HCT116 (cell line): ENCODE measurements at regions not wholly inside any gene's neighbourhood (a gene's known extent, or its start where the extent isn't known, plus 50 kb on each side); places are given as distances from the start of the nearest gene placed in this dataset.

Experiments
- ATAC-seq: fragments of 200-7000 bp; cut with Tn5 transposase; 2 replicates; pipeline ENCODE4 v1.9.1; 2020; ENCODE audit warnings: mild to moderate bottlenecking, moderate library complexity
- BruUV-seq: library from RNA; stranded (reverse); fragments of 400-500 nt; replicated peaks from 2 replicates; lab custom pipeline; 2021; lab: Mats Ljungman, UMichigan
- CTCF ChIA-PET: fragments of 300-600 bp; sonication (Branson Sonifier 250); formaldehyde crosslinking; loops from one replicate; lab custom pipeline; 2021; ENCODE audit warnings: antibody characterized with exemption; lab: Charles Lee
- POLR2A ChIA-PET: fragments of 300-600, 350-600 bp; sonication (Branson Sonifier 250); formaldehyde crosslinking; loops from one replicate; lab custom pipeline; 2021; ENCODE audit warnings: antibody characterized with exemption; lab: Charles Lee
- RAD21 ChIA-PET, 2 experiments: fragments of 300-600 bp; sonication (Branson Sonifier 250); formaldehyde crosslinking; loops; one replicate each; lab custom pipeline; 2023; ENCODE audit warnings: low total read pairs in 2 of 2; ENCODE audit not compliant: uncharacterized antibody in 2 of 2, unreplicated experiment in 2 of 2, low non-redundant PET in 1 of 2; lab: Charles Lee
- DNase-seq: peaks from one replicate; pipeline ENCODE4 v3.0.0-alpha.2; 2010; ENCODE audit warnings: low read depth, low spot score
- H2AFZ ChIP-seq: fragments of 200-600 bp; shearing (Covaris generic), sonication (generic); 2 replicates; pipeline ENCODE4 v1.6.1; 2017; ENCODE audit warnings: low read depth, mixed run types, mixed read lengths, antibody characterized with exemption, low read length; ENCODE audit not compliant: poor library complexity, severe bottlenecking
- H3K27ac ChIP-seq: 2 replicates; pipeline ENCODE4 v1.5.1; 2012; ENCODE audit warnings: low read depth, low read length
- H3K27me3 ChIP-seq: fragments of 200-600 bp; sonication (generic); 2 replicates; pipeline ENCODE4 v1.6.1; 2016; ENCODE audit warnings: mixed run types, low read length, mixed read lengths; ENCODE audit not compliant: insufficient read depth
- H3K36me3 ChIP-seq, 2 experiments: fragments of 200-500 bp in 1 of 2; fragments of 200-600 bp in 1 of 2; sonication (Bioruptor generic) in 1 of 2; sonication (generic) in 1 of 2; 2 replicates each; pipeline versions ENCODE4 v1.5.1 to v1.6.1; 2014 to 2016; ENCODE audit warnings: low read length in 2 of 2, inconsistent platforms in 1 of 2, mixed read lengths in 1 of 2, mixed run types in 1 of 2; ENCODE audit not compliant: insufficient read depth in 2 of 2, control insufficient read depth in 1 of 2
- H3K4me1 ChIP-seq, 2 experiments: fragments of 200-600 bp in 1 of 2; sonication (generic) in 1 of 2; 2 replicates each; pipeline versions ENCODE4 v1.5.1 to v1.6.1; 2012 to 2017; ENCODE audit warnings: low read length in 2 of 2, inconsistent platforms in 1 of 2, mild to moderate bottlenecking in 1 of 2, mixed read lengths in 1 of 2, mixed run types in 1 of 2, moderate library complexity in 1 of 2; ENCODE audit not compliant: insufficient read depth in 2 of 2, control insufficient read depth in 1 of 2
- H3K4me2 ChIP-seq: fragments of 200-600 bp; sonication (generic); 2 replicates; pipeline ENCODE4 v1.6.1; 2017; ENCODE audit warnings: mixed run types, low read length, mixed read lengths
- H3K4me3 ChIP-seq, 2 experiments: fragments of 200-600 bp in 1 of 2; sonication (generic) in 1 of 2; replicated peaks in 1 of 2; 2 replicates each; pipeline ENCODE4 v1.5.1; 2011 to 2016; ENCODE audit warnings: low read length in 2 of 2, control low read depth in 1 of 2, low read depth in 1 of 2, mild to moderate bottlenecking in 1 of 2, mixed read lengths in 1 of 2, mixed run types in 1 of 2
- H3K79me2 ChIP-seq: fragments of 200-600 bp; sonication (generic); 2 replicates; pipeline ENCODE4 v1.6.1; 2017; ENCODE audit warnings: mild to moderate bottlenecking, mixed run types, low read length, moderate library complexity, mixed read lengths; ENCODE audit not compliant: insufficient read depth
- H3K9ac ChIP-seq: fragments of 200-600 bp; sonication (generic); 2 replicates; pipeline ENCODE4 v1.6.1; 2016; ENCODE audit warnings: low read length, mixed read lengths
- H3K9me2 ChIP-seq: fragments of 200-600 bp; sonication (generic), shearing (Covaris generic); 2 replicates; pipeline ENCODE4 v1.6.1; 2017; ENCODE audit warnings: mixed run types, mild to moderate bottlenecking, moderate library complexity; ENCODE audit not compliant: insufficient read depth
- H3K9me3 ChIP-seq, 2 experiments: fragments of 200-500 bp in 1 of 2; fragments of 200-600 bp in 1 of 2; sonication (Bioruptor generic) in 1 of 2; sonication (generic) in 1 of 2; 2 replicates each; pipeline ENCODE4 v1.6.1; 2014 to 2017; ENCODE audit warnings: low read length in 2 of 2, mixed read lengths in 2 of 2, inconsistent platforms in 1 of 2, low read depth in 1 of 2, mild to moderate bottlenecking in 1 of 2, mixed run types in 1 of 2, moderate library complexity in 1 of 2; ENCODE audit not compliant: control insufficient read depth in 1 of 2, insufficient read depth in 1 of 2
- H4K20me1 ChIP-seq: fragments of 200-600 bp; sonication (generic), shearing (Covaris generic); 2 replicates; pipeline ENCODE4 v1.6.1; 2017; ENCODE audit warnings: mixed run types, mild to moderate bottlenecking, moderate library complexity; ENCODE audit not compliant: insufficient read depth
- EZH2phosphoT487 ChIP-seq: fragments of 200-600 bp; IDR thresholded peaks from 2 replicates; pipeline ENCODE4 v1.6.1; 2018; ENCODE audit warnings: antibody characterized with exemption, borderline replicate concordance
- FOSL1 ChIP-seq: IDR thresholded peaks from 2 replicates; pipeline ENCODE4 v1.6.1; 2012; ENCODE audit warnings: low read depth
- JUND ChIP-seq: IDR thresholded peaks from 2 replicates; pipeline ENCODE4 v1.6.1; 2012
- POLR2AphosphoS5 ChIP-seq: IDR thresholded peaks from 2 replicates; pipeline ENCODE4 v1.6.1; 2011; ENCODE audit warnings: mild to moderate bottlenecking, low read depth, low read length, moderate library complexity
- SP1 ChIP-seq: IDR thresholded peaks from 2 replicates; pipeline ENCODE4 v1.6.1; 2012; ENCODE audit warnings: low read depth
- SRF ChIP-seq: IDR thresholded peaks from 2 replicates; pipeline ENCODE4 v1.6.1; 2012; ENCODE audit warnings: low read depth
- YY1 ChIP-seq: IDR thresholded peaks from 2 replicates; pipeline ENCODE4 v1.6.1; 2011; ENCODE audit warnings: low read length, low read depth, moderate library complexity, mild to moderate bottlenecking; ENCODE audit not compliant: insufficient replicate concordance; ENCODE audit errors: extremely low read depth
- ZFX ChIP-seq: fragments of 450-650 bp; IDR thresholded peaks from 2 replicates; pipeline ENCODE4 v1.6.1; 2017
- intact Hi-C: fragments of 100-400 bp; cut with micrococcal nuclease; formaldehyde crosslinking; loops from 2 replicates; pipeline ENCODE4 v1.10.0; 2022
- TF ChIP-seq, protein P1 (sequence below): IDR thresholded peaks from 2 replicates; pipeline ENCODE4 v1.6.1; 2012
- TF ChIP-seq, protein P2 (sequence below): IDR thresholded peaks from 2 replicates; pipeline ENCODE4 v1.6.1; 2012; ENCODE audit warnings: low read depth
- TF ChIP-seq, protein P3 (sequence below), 3 experiments: fragments of 200-600 bp in 1 of 3; sonication (generic) in 1 of 3; IDR thresholded peaks in 2 of 3; conservative IDR thresholded peaks in 1 of 3; 2 replicates each; pipeline ENCODE4 v1.5.1; 2012 to 2017; ENCODE audit warnings: low read depth in 2 of 3, low read length in 2 of 3, antibody characterized with exemption in 1 of 3, borderline replicate concordance in 1 of 3, control low read depth in 1 of 3, mild to moderate bottlenecking in 1 of 3, mixed read lengths in 1 of 3, mixed run types in 1 of 3, moderate library complexity in 1 of 3; ENCODE audit not compliant: insufficient read depth in 1 of 3

DNA sequence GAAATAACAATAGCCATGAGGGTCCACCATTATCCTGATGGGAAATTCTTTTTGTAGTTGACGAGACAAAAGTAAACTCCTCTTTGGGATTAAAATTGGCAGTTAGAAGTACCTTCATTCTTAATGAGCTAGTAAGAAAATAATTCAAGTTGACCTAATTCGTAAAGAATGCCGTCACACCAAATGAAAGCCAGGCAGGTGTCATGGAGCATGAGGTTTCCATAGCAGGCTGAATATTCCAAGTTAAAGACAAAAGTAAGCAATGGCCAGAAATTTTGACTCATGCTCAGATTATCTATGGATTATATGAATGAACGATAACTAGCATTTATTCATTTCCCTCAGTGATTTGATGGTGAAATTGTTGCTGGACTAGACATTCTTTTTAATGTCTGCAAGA, 192.2 kb upstream of the FAT1 start:
- peaks cover 18 to 43% of the 10 kb centered on the region in 2 experiments for H3K4me1 ChIP-seq
- RAD21 ChIA-PET: no interaction called here
- CTCF ChIA-PET: no interaction called here
- no peak for DNase-seq
- no peak overlapping the region for H3K4me3 ChIP-seq
- POLR2A ChIA-PET: interaction anchor here (1.0 kb wide), 1 partner anchor 13 kb away, joined by 3 read pairs; no protein-coding TSS in a partner anchor
- H3K36me3 ChIP-seq: no peaks in the 10 kb centered on the region
- H3K9ac ChIP-seq: no peak overlapping the region
- H3K9me2 ChIP-seq: no peaks in the 10 kb centered on the region
- no peak overlapping the region for H3K4me2 ChIP-seq
- intact Hi-C loops: no loop called here
- TF ChIP-seq FOSL1 (peak; percentile 9; the same call in 1 of the 2 replicates), YY1 (no peak), SP1 (peak; percentile 28; the same call in 1 of the 2 replicates)
- TF ChIP-seq, protein P1, sequence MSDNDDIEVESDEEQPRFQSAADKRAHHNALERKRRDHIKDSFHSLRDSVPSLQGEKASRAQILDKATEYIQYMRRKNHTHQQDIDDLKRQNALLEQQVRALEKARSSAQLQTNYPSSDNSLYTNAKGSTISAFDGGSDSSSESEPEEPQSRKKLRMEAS: 0 out of 2 replicates have a peak, but pooled peaks have one; percentile 29
- TF ChIP-seq, all 23 proteins: peak for 3
- H3K9me3 ChIP-seq: no peaks in the 10 kb centered on the region
- no peak overlapping the region for H2AFZ ChIP-seq
- H3K27ac ChIP-seq: no peak overlapping the region
- no peaks in the 10 kb centered on the region for H4K20me1 ChIP-seq
- no TSS peak for BruUV-seq
- ATAC-seq: no peak
- H3K27me3 ChIP-seq: no peaks in the 10 kb centered on the region
- no peaks in the 10 kb centered on the region for H3K79me2 ChIP-seq

DNA sequence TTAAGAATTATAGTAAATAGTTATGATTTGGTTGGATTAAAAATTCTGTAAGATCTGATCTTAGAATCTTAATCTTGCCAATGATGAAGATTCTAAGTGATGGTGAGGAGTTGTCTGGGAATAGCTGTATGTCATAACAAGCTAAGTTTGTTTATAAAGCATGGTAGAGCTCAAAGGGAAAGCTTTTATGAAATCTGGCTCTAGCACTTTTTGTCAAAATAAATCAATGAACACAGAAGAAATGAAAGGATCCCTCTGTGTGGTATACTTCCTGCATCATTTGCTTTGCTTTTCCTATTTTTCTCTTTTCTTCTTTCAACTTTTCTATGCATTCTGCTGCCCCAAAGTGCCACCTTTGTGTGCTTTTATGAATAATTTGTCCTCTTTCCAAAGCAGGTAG, 193.5 kb upstream of the FAT1 start:
- Histone ChIP-seq H3K27ac (no peak overlapping the region), H4K20me1 (no peaks in the 10 kb centered on the region), H2AFZ (no peak overlapping the region), H3K27me3 (no peaks in the 10 kb centered on the region), H3K9ac (no peak overlapping the region), H3K4me2 (no peak overlapping the region), H3K4me1 (peaks cover 14 to 40% of the 10 kb centered on the region in 2 experiments), H3K79me2 (no peaks in the 10 kb centered on the region), H3K4me3 (no peak overlapping the region), H3K36me3 (no peaks in the 10 kb centered on the region), H3K9me3 (no peaks in the 10 kb centered on the region), H3K9me2 (no peaks in the 10 kb centered on the region)
- intact Hi-C loops: no loop called here
- POLR2A ChIA-PET: interaction anchor here (1.7 kb wide), 1 partner anchor 12 kb away, joined by 3 read pairs; no protein-coding TSS in a partner anchor
- no peak for TF ChIP-seq FOSL1
- TF ChIP-seq, protein P2, sequence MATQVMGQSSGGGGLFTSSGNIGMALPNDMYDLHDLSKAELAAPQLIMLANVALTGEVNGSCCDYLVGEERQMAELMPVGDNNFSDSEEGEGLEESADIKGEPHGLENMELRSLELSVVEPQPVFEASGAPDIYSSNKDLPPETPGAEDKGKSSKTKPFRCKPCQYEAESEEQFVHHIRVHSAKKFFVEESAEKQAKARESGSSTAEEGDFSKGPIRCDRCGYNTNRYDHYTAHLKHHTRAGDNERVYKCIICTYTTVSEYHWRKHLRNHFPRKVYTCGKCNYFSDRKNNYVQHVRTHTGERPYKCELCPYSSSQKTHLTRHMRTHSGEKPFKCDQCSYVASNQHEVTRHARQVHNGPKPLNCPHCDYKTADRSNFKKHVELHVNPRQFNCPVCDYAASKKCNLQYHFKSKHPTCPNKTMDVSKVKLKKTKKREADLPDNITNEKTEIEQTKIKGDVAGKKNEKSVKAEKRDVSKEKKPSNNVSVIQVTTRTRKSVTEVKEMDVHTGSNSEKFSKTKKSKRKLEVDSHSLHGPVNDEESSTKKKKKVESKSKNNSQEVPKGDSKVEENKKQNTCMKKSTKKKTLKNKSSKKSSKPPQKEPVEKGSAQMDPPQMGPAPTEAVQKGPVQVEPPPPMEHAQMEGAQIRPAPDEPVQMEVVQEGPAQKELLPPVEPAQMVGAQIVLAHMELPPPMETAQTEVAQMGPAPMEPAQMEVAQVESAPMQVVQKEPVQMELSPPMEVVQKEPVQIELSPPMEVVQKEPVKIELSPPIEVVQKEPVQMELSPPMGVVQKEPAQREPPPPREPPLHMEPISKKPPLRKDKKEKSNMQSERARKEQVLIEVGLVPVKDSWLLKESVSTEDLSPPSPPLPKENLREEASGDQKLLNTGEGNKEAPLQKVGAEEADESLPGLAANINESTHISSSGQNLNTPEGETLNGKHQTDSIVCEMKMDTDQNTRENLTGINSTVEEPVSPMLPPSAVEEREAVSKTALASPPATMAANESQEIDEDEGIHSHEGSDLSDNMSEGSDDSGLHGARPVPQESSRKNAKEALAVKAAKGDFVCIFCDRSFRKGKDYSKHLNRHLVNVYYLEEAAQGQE: no peak
- no peak for TF ChIP-seq JUND
- TF ChIP-seq EZH2phosphoT487: no peak
- no peak for TF ChIP-seq SRF
- TF ChIP-seq, protein P3, sequence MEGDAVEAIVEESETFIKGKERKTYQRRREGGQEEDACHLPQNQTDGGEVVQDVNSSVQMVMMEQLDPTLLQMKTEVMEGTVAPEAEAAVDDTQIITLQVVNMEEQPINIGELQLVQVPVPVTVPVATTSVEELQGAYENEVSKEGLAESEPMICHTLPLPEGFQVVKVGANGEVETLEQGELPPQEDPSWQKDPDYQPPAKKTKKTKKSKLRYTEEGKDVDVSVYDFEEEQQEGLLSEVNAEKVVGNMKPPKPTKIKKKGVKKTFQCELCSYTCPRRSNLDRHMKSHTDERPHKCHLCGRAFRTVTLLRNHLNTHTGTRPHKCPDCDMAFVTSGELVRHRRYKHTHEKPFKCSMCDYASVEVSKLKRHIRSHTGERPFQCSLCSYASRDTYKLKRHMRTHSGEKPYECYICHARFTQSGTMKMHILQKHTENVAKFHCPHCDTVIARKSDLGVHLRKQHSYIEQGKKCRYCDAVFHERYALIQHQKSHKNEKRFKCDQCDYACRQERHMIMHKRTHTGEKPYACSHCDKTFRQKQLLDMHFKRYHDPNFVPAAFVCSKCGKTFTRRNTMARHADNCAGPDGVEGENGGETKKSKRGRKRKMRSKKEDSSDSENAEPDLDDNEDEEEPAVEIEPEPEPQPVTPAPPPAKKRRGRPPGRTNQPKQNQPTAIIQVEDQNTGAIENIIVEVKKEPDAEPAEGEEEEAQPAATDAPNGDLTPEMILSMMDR (IDR thresholded peaks at IDR 0.05 in 2 of 3, conservative IDR thresholded peaks at IDR 0.05 in 1 of 3; ENCODE audit: borderline replicate concordance in 1 of 3, insufficient read depth in 1 of 3, low read depth in 2 of 3, low read length in 2 of 3): no peak
- no peak for TF ChIP-seq POLR2AphosphoS5
- TF ChIP-seq, protein P1: no peak
- no peak for TF ChIP-seq ZFX
- no TSS peak for BruUV-seq
- CTCF ChIA-PET: no interaction called here
- RAD21 ChIA-PET: no interaction called here
- ATAC-seq (no peak), DNase-seq (no peak)
